ENCODE measurements at regions not wholly inside any gene's neighbourhood (a gene's known extent, or its start where the extent isn't known, plus 50 kb on each side); places are given as distances from the start of the nearest gene placed in this dataset.

- no peak for TF ChIP-seq ZFX (IDR thresholded peaks at IDR 0.05; ENCODE audit: borderline replicate concordance)
- no peak for TF ChIP-seq CTCF (IDR thresholded peaks at IDR 0.05)
- no peak overlapping the region for H3K27ac ChIP-seq
Observed at GRCh38 chr10:33556103-33556502, 221.6 kb upstream of the NRP1 start.

GRCh38 chr10:33553748-33554571 is 219.5 kb upstream of the NRP1 start:
- no peak overlapping the region for H3K27ac ChIP-seq
- TF ChIP-seq ZFX (IDR thresholded peaks at IDR 0.05; ENCODE audit: borderline replicate concordance) (no peak), CTCF (IDR thresholded peaks at IDR 0.05) (no peak)

GRCh38 chr10:33552290-33552689 is 217.8 kb upstream of the NRP1 start:
- no peak for TF ChIP-seq ZFX (IDR thresholded peaks at IDR 0.05; ENCODE audit: borderline replicate concordance)
- TF ChIP-seq CTCF (IDR thresholded peaks at IDR 0.05), result no peak
- H3K27ac ChIP-seq, result no peak overlapping the region

- TF ChIP-seq CTCF (IDR thresholded peaks at IDR 0.05) (no peak), ZFX (IDR thresholded peaks at IDR 0.05; ENCODE audit: borderline replicate concordance) (no peak)
- H3K27ac ChIP-seq, result no peak overlapping the region
Observed at GRCh38 chr10:33550811-33551210, 216.3 kb upstream of the NRP1 start.

- TF ChIP-seq ZFX (IDR thresholded peaks at IDR 0.05; ENCODE audit: borderline replicate concordance), result no peak
- no peak for TF ChIP-seq CTCF (IDR thresholded peaks at IDR 0.05)
Observed at GRCh38 chr10:33547976-33548375, 213.5 kb upstream of the NRP1 start.

GRCh38 chr10:33546031-33546430 is 211.6 kb upstream of the NRP1 start:
- H3K27ac ChIP-seq, result no peak overlapping the region
- TF ChIP-seq ZFX (IDR thresholded peaks at IDR 0.05; ENCODE audit: borderline replicate concordance) (no peak), CTCF (IDR thresholded peaks at IDR 0.05) (no peak)

More at GRCh38 chr10:33547976-33548375, 213.5 kb upstream of the NRP1 start:
- no peak overlapping the region for H3K27ac ChIP-seq

GRCh38 chr10:33542752-33543505 is 208.5 kb upstream of the NRP1 start:
- no peak for TF ChIP-seq CTCF (IDR thresholded peaks at IDR 0.05)
- TF ChIP-seq ZFX (IDR thresholded peaks at IDR 0.05; ENCODE audit: borderline replicate concordance), result no peak
- no peak overlapping the region for H3K27ac ChIP-seq
